Duodenal mucosa (tissue), 2 donors: ENCODE measurements at regions not wholly inside any gene's neighbourhood (a gene's known extent, or its start where the extent isn't known, plus 50 kb on each side); places are given as distances from the start of the nearest gene placed in this dataset.

Experiments
- H3K27ac ChIP-seq: one replicate; pipeline ENCODE4 v1.7.0; 2013; ENCODE audit warnings: low read depth, low read length
- H3K27me3 ChIP-seq, 2 donors: one replicate each; pipeline ENCODE4 v1.7.0; 2013; ENCODE audit warnings: low read length in 2 of 2, control low read depth in 1 of 2; ENCODE audit not compliant: insufficient read depth in 2 of 2, control insufficient read depth in 1 of 2
- H3K36me3 ChIP-seq, 2 donors: one replicate each; pipeline ENCODE4 v1.7.0; 2013; ENCODE audit warnings: low read length in 2 of 2, control low read depth in 1 of 2; ENCODE audit not compliant: insufficient read depth in 2 of 2, control insufficient read depth in 1 of 2
- H3K4me1 ChIP-seq, 2 donors: one replicate each; pipeline ENCODE4 v1.7.0; 2013; ENCODE audit warnings: low read length in 2 of 2, control low read depth in 1 of 2; ENCODE audit not compliant: insufficient read depth in 2 of 2, control insufficient read depth in 1 of 2
- H3K4me3 ChIP-seq, 2 donors: one replicate each; pipeline ENCODE4 v1.7.0; 2013; ENCODE audit warnings: low read length in 2 of 2, low read depth in 1 of 2
- H3K9ac ChIP-seq, 2 donors: one replicate each; pipeline ENCODE4 v1.7.0; 2013; ENCODE audit warnings: low read length in 2 of 2, low read depth in 1 of 2
- H3K9me3 ChIP-seq, 2 donors: one replicate each; pipeline ENCODE4 v1.7.0; 2013; ENCODE audit warnings: low read length in 2 of 2, control low read depth in 1 of 2; ENCODE audit not compliant: control insufficient read depth in 1 of 2

DNA sequence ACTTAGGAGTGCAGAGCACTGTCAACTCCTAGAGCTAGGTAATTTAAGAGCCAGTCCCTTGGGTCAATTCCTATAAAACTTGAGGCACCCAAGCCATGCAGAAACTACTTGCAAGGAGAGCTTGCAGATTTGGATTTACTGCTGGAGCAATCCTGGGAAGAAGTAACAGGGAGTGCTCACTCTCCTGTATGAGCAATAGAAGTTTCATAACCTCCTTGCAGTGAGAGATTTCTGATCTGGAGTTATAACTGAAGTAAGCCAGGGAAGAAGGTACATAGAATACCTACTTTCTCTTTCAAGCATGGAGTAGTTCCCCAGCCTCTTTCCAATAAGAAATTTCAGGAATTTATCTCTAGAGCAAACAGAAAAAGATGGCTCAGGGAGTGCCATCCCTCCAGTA, 650.1 kb upstream of the USP15 start:
- Histone ChIP-seq H3K27ac (no peak overlapping the region), H3K9me3 (peaks cover 0 to 2% of the 10 kb centered on the region in 2 donors), H3K4me3 (no peak overlapping the region), H3K9ac (no peak overlapping the region), H3K27me3 (no peaks in the 10 kb centered on the region), H3K36me3 (no peaks in the 10 kb centered on the region), H3K4me1 (no peaks in the 10 kb centered on the region)

GRCh38 chr12:61629702-61630101, 630.5 kb upstream of the USP15 start:
- Histone ChIP-seq H3K4me3 (no peak overlapping the region), H3K9ac (no peak overlapping the region), H3K27me3 (no peaks in the 10 kb centered on the region), H3K36me3 (no peaks in the 10 kb centered on the region), H3K4me1 (no peaks in the 10 kb centered on the region), H3K27ac (no peak overlapping the region), H3K9me3 (no peaks in the 10 kb centered on the region)

- Histone ChIP-seq H3K9me3 (no peaks in the 10 kb centered on the region), H3K27ac (no peak overlapping the region), H3K4me3 (no peak overlapping the region), H3K9ac (no peak overlapping the region), H3K36me3 (no peaks in the 10 kb centered on the region), H3K4me1 (no peaks in the 10 kb centered on the region), H3K27me3 (no peaks in the 10 kb centered on the region)
These were observed 613.6 kb upstream of the USP15 start for GRCh38 chr12:61646639-61647038.

- H3K27me3 ChIP-seq = no peaks in the 10 kb centered on the region
- H3K4me3 ChIP-seq = no peak overlapping the region
- H3K9me3 ChIP-seq = no peaks in the 10 kb centered on the region
- no peak overlapping the region for H3K9ac ChIP-seq
- H3K36me3 ChIP-seq = no peaks in the 10 kb centered on the region
- no peaks in the 10 kb centered on the region for H3K4me1 ChIP-seq
- no peak overlapping the region for H3K27ac ChIP-seq
These were observed 612.6 kb upstream of the USP15 start for GRCh38 chr12:61647566-61647965.

DNA sequence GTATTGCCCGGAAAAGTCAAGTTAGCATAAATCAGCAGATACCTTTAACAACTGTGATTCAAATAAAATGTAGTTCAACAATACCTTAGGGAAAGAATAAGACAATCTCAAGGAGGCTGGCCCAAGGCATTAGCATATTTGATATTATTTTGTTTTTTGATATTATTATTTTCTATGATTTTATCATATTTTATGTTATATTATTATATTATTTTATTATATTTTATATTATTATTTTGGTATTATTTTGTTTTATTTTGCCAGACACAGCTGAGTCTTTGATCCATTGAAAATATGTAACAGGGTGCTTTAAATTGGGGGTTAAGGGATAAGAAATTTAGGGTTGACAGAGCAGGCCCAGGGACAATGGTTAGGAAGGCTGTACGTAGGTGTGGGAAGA, 607.9 kb upstream of the USP15 start:
- peaks cover 0 to 3% of the 10 kb centered on the region in 2 donors for H3K9me3 ChIP-seq

GRCh38 chr12:61654698-61655097, 605.5 kb upstream of the USP15 start:
- Histone ChIP-seq H3K27ac (no peak overlapping the region), H3K9ac (no peak overlapping the region), H3K27me3 (no peaks in the 10 kb centered on the region), H3K9me3 (peaks cover 0 to 3% of the 10 kb centered on the region in 2 donors), H3K36me3 (no peaks in the 10 kb centered on the region), H3K4me3 (no peak overlapping the region), H3K4me1 (no peaks in the 10 kb centered on the region)

More for the DNA sequence above, 607.9 kb upstream of the USP15 start:
- Histone ChIP-seq H3K27ac (no peak overlapping the region), H3K4me1 (no peaks in the 10 kb centered on the region), H3K9ac (no peak overlapping the region), H3K4me3 (no peak overlapping the region), H3K36me3 (no peaks in the 10 kb centered on the region), H3K27me3 (no peaks in the 10 kb centered on the region)

GRCh38 chr12:61655241-61655640, 605.0 kb upstream of the USP15 start:
- no peaks in the 10 kb centered on the region for H3K36me3 ChIP-seq
- H3K27ac ChIP-seq = no peak overlapping the region
- peaks cover 0 to 3% of the 10 kb centered on the region in 2 donors for H3K9me3 ChIP-seq
- no peak overlapping the region for H3K9ac ChIP-seq
- H3K27me3 ChIP-seq = no peaks in the 10 kb centered on the region
- no peak overlapping the region for H3K4me3 ChIP-seq
- H3K4me1 ChIP-seq = no peaks in the 10 kb centered on the region

- no peaks in the 10 kb centered on the region for H3K4me1 ChIP-seq
- no peak overlapping the region for H3K27ac ChIP-seq
- H3K27me3 ChIP-seq = no peaks in the 10 kb centered on the region
- no peak overlapping the region for H3K4me3 ChIP-seq
- peaks cover 15 to 19% of the 10 kb centered on the region in 2 donors for H3K9me3 ChIP-seq
- H3K9ac ChIP-seq = no peak overlapping the region
- H3K36me3 ChIP-seq = no peaks in the 10 kb centered on the region
These were observed 592.5 kb upstream of the USP15 start for GRCh38 chr12:61667676-61668075.

- H3K9me3 ChIP-seq = peaks cover 8 to 9% of the 10 kb centered on the region in 2 donors
- H3K27me3 ChIP-seq = no peaks in the 10 kb centered on the region
- H3K4me3 ChIP-seq = no peak overlapping the region
- no peak overlapping the region for H3K9ac ChIP-seq
- no peaks in the 10 kb centered on the region for H3K4me1 ChIP-seq
- no peaks in the 10 kb centered on the region for H3K36me3 ChIP-seq
- no peak overlapping the region for H3K27ac ChIP-seq
These were observed 583.7 kb upstream of the USP15 start for GRCh38 chr12:61676520-61676919.

DNA sequence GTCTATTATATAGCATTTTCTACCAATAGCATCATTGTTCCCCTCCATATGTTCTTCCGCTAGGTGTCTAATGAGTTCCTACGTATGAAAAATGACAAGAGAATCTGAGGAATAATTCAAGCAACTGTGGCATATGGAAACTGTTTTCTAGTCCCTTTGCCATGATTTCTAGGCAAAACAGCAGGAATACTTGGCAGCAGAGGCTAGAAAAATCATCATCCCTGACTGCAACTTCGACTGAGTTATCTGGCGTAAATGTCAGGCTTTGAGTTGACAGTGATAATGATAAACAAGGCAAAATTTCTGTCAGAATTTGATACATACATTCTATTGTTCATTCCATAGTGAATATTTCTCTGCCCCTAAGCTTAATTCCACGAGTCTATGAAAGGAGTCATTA, 572.8 kb upstream of the USP15 start:
- H3K9ac ChIP-seq = no peak overlapping the region
- no peak overlapping the region for H3K27ac ChIP-seq
- no peaks in the 10 kb centered on the region for H3K36me3 ChIP-seq
- no peaks in the 10 kb centered on the region for H3K4me1 ChIP-seq
- H3K9me3 ChIP-seq = peaks cover 0 to 2% of the 10 kb centered on the region in 2 donors
- no peaks in the 10 kb centered on the region for H3K27me3 ChIP-seq
- no peak overlapping the region for H3K4me3 ChIP-seq

DNA sequence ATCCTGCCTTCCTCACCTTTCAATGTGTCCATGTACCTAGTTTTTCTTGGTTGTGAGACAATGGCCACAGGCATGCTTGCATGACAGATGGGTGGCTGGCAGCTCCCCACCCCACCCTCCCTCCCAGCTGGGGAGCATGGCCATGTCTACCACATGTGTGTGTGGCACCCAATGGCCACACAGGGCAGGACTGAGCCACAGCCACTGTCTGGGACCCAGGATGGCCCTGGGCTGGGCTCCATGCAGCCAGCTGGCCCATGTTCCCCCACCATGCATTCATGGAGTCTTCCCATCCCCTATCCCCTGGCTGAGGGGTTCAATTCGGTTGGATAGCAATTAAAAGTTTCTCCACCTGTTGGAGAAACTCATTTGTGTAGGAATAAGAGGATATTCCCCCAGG, 566.0 kb upstream of the USP15 start:
- no peaks in the 10 kb centered on the region for H3K4me1 ChIP-seq
- no peak overlapping the region for H3K4me3 ChIP-seq
- H3K36me3 ChIP-seq = no peaks in the 10 kb centered on the region
- H3K27me3 ChIP-seq = no peaks in the 10 kb centered on the region
- no peak overlapping the region for H3K9ac ChIP-seq
- H3K27ac ChIP-seq = no peak overlapping the region
- peaks cover 10 to 19% of the 10 kb centered on the region in 2 donors for H3K9me3 ChIP-seq
